OCI-LY7 (cell line): ENCODE measurements at regions not wholly inside any gene's neighbourhood (a gene's known extent, or its start where the extent isn't known, plus 50 kb on each side); places are given as distances from the start of the nearest gene placed in this dataset.

ENCODE experiments used
- BruUV-seq: library from RNA; stranded (reverse); fragments of 400-500 nt; replicated peaks from 2 replicates; lab custom pipeline; 2021; lab: Mats Ljungman, UMichigan
- CTCF ChIA-PET: fragments of 300-600 bp; sonication (Branson Sonifier 250); formaldehyde crosslinking; loops from one replicate; lab custom pipeline; 2022; ENCODE audit warnings: antibody characterized with exemption; ENCODE audit not compliant: unreplicated experiment; lab: Charles Lee
- POLR2A ChIA-PET: fragments of 300-600 bp; sonication (Branson Sonifier 250); formaldehyde crosslinking; loops from one replicate; lab custom pipeline; 2022; ENCODE audit warnings: antibody characterized with exemption; lab: Charles Lee
- DNase-seq: peaks from one replicate; pipeline ENCODE4 v3.0.0-alpha.2; 2015; ENCODE audit warnings: low spot score
- H2AFZ ChIP-seq: fragments of 200-600 bp; sonication (generic), shearing (Covaris generic); 2 replicates; pipeline ENCODE4 v1.6.1; 2014; ENCODE audit warnings: mild to moderate bottlenecking, antibody characterized with exemption, low read length, moderate library complexity
- H3K27ac ChIP-seq: fragments of 200-600 bp; sonication (generic); 2 replicates; pipeline ENCODE4 v1.5.1; 2014; ENCODE audit warnings: mixed run types, low read depth, mild to moderate bottlenecking, moderate library complexity, low read length, inconsistent platforms; ENCODE audit not compliant: poor library complexity, severe bottlenecking
- H3K36me3 ChIP-seq: fragments of 200-600 bp; sonication (generic); 2 replicates; pipeline ENCODE4 v1.6.1; 2014; ENCODE audit warnings: mild to moderate bottlenecking, antibody characterized with exemption, low read length, moderate library complexity, mixed read lengths; ENCODE audit not compliant: insufficient read depth
- H3K4me1 ChIP-seq: fragments of 200-600 bp; sonication (generic); 2 replicates; pipeline ENCODE4 v1.5.1; 2014; ENCODE audit warnings: mild to moderate bottlenecking, low read length; ENCODE audit not compliant: insufficient read depth, poor library complexity, severe bottlenecking
- H3K4me2 ChIP-seq: fragments of 200-600 bp; sonication (generic); 2 replicates; pipeline ENCODE4 v1.6.1; 2014; ENCODE audit warnings: mild to moderate bottlenecking, low read length
- H3K4me3 ChIP-seq: fragments of 200-600 bp; sonication (generic); 2 replicates; pipeline ENCODE4 v1.5.1; 2014; ENCODE audit warnings: mild to moderate bottlenecking, low read depth, low read length; ENCODE audit not compliant: poor library complexity, severe bottlenecking
- H3K79me2 ChIP-seq: fragments of 200-600 bp; sonication (generic); 2 replicates; pipeline ENCODE4 v1.6.1; 2016; ENCODE audit warnings: low read depth, mild to moderate bottlenecking, low read length, moderate library complexity, mixed read lengths; ENCODE audit not compliant: insufficient read depth
- H3K9me2 ChIP-seq: fragments of 200-600 bp; sonication (generic); 2 replicates; pipeline ENCODE4 v1.6.1; 2016; ENCODE audit warnings: mild to moderate bottlenecking, low read length, mixed read lengths; ENCODE audit not compliant: insufficient read depth
- H3K9me3 ChIP-seq: fragments of 200-600 bp; sonication (generic); 2 replicates; pipeline ENCODE4 v1.6.1; 2014; ENCODE audit warnings: mild to moderate bottlenecking, mixed run types, low read length, mixed read lengths
- H4K20me1 ChIP-seq: fragments of 200-600 bp; sonication (generic); 2 replicates; pipeline ENCODE4 v1.6.1; 2014; ENCODE audit warnings: mild to moderate bottlenecking, antibody characterized with exemption, low read length, moderate library complexity, mixed read lengths; ENCODE audit not compliant: insufficient read depth
- CTCF ChIP-seq: fragments of 200-600 bp; sonication (generic); conservative IDR thresholded peaks from 2 replicates; pipeline ENCODE4 v1.5.1; 2014; ENCODE audit warnings: mild to moderate bottlenecking, antibody characterized with exemption, low read length, moderate library complexity, mixed read lengths
- EZH2phosphoT487 ChIP-seq: fragments of 200-600 bp; sonication (generic); IDR thresholded peaks from 2 replicates; pipeline ENCODE4 v1.6.1; 2018; ENCODE audit warnings: low read depth, borderline replicate concordance, mild to moderate bottlenecking, mixed run types, antibody characterized with exemption, low read length, moderate library complexity, mixed read lengths
- intact Hi-C: fragments of 100-400 bp; cut with micrococcal nuclease; formaldehyde crosslinking; loops from one replicate; pipeline ENCODE4 v1.10.0; 2022; ENCODE audit not compliant: unreplicated experiment

GRCh38 chr14:25516838-25517237 lies 466.9 kb upstream of the STXBP6 start:
- Histone ChIP-seq H3K9me2 (no peaks in the 10 kb centered on the region), H4K20me1 (no peaks in the 10 kb centered on the region), H3K79me2 (no peaks in the 10 kb centered on the region), H3K4me2 (no peak overlapping the region), H3K36me3 (no peaks in the 10 kb centered on the region), H3K4me1 (no peaks in the 10 kb centered on the region), H3K9me3 (no peaks in the 10 kb centered on the region), H3K27ac (no peak overlapping the region), H3K4me3 (no peak overlapping the region), H2AFZ (no peak overlapping the region)
- BruUV-seq, result no TSS peak
- no peak for DNase-seq
- CTCF ChIA-PET, result no interaction called here
- POLR2A ChIA-PET, result no interaction called here
- intact Hi-C loops, result no loop called here
- TF ChIP-seq CTCF (no peak; the same call in 1 of the 2 replicates), EZH2phosphoT487 (no peak)

GRCh38 chr14:25508845-25509244 lies 458.9 kb upstream of the STXBP6 start:
- DNase-seq, result no peak
- CTCF ChIA-PET, result no interaction called here
- H3K9me2 ChIP-seq, result no peaks in the 10 kb centered on the region
- no TSS peak for BruUV-seq
- H3K4me3 ChIP-seq, result no peak overlapping the region
- no peaks in the 10 kb centered on the region for H4K20me1 ChIP-seq
- intact Hi-C loops, result no loop called here
- no peaks in the 10 kb centered on the region for H3K36me3 ChIP-seq
- no peaks in the 10 kb centered on the region for H3K4me1 ChIP-seq
- no peak overlapping the region for H3K4me2 ChIP-seq
- H2AFZ ChIP-seq, result no peak overlapping the region
- H3K27ac ChIP-seq, result no peak overlapping the region
- H3K79me2 ChIP-seq, result no peaks in the 10 kb centered on the region
- no peaks in the 10 kb centered on the region for H3K9me3 ChIP-seq
- TF ChIP-seq EZH2phosphoT487, result no peak
- TF ChIP-seq CTCF, result no peak
- POLR2A ChIA-PET, result no interaction called here

- Histone ChIP-seq H3K79me2 (no peaks in the 10 kb centered on the region), H3K4me1 (no peaks in the 10 kb centered on the region), H2AFZ (no peak overlapping the region), H4K20me1 (no peaks in the 10 kb centered on the region), H3K36me3 (no peaks in the 10 kb centered on the region), H3K9me2 (no peaks in the 10 kb centered on the region), H3K4me2 (no peak overlapping the region), H3K4me3 (no peak overlapping the region), H3K9me3 (no peaks in the 10 kb centered on the region), H3K27ac (no peak overlapping the region)
- ChIA-PET POLR2A (no interaction called here), CTCF (no interaction called here)
- intact Hi-C loops, result no loop called here
- BruUV-seq, result no TSS peak
- TF ChIP-seq EZH2phosphoT487 (no peak), CTCF (no peak)
- DNase-seq, result no peak
Observed at GRCh38 chr14:25501749-25502148, 451.8 kb upstream of the STXBP6 start.
